ENCODE measurements at regions not wholly inside any gene's neighbourhood (a gene's known extent, or its start where the extent isn't known, plus 50 kb on each side); places are given as distances from the start of the nearest gene placed in this dataset.

DNA sequence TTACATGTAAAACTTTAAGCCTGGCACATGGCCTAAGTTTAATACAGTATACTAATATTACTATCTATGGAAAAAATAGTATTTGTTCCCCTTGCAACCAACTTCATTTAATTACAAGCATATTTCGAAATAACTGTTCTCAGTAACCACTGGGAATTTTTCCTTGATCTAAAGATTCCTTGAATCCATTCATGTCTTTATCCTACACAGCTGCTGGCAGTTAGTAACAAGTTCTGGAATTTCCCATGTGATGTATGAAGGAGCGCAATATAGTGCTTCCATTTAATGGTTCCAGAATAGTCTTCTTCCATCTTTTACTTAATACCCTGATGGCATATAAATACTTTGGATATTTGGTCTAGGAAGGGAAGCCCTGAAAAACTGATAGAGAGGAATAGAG, 136.5 kb downstream of the AASDH start (continued):
- TF ChIP-seq TAF1 (IDR thresholded peaks at IDR 0.05; ENCODE audit: low read depth, low read length) (no peak), BRCA1 (IDR thresholded peaks at IDR 0.05; ENCODE audit: low read depth, low read length) (no peak), ZNF274 (IDR thresholded peaks at IDR 0.05; ENCODE audit: borderline replicate concordance, extremely low read depth, low read length) (no peak), PHF8 (conservative IDR thresholded peaks at IDR 0.05; ENCODE audit: low read depth, low read length) (no peak)
- TF ChIP-seq, protein P1, sequence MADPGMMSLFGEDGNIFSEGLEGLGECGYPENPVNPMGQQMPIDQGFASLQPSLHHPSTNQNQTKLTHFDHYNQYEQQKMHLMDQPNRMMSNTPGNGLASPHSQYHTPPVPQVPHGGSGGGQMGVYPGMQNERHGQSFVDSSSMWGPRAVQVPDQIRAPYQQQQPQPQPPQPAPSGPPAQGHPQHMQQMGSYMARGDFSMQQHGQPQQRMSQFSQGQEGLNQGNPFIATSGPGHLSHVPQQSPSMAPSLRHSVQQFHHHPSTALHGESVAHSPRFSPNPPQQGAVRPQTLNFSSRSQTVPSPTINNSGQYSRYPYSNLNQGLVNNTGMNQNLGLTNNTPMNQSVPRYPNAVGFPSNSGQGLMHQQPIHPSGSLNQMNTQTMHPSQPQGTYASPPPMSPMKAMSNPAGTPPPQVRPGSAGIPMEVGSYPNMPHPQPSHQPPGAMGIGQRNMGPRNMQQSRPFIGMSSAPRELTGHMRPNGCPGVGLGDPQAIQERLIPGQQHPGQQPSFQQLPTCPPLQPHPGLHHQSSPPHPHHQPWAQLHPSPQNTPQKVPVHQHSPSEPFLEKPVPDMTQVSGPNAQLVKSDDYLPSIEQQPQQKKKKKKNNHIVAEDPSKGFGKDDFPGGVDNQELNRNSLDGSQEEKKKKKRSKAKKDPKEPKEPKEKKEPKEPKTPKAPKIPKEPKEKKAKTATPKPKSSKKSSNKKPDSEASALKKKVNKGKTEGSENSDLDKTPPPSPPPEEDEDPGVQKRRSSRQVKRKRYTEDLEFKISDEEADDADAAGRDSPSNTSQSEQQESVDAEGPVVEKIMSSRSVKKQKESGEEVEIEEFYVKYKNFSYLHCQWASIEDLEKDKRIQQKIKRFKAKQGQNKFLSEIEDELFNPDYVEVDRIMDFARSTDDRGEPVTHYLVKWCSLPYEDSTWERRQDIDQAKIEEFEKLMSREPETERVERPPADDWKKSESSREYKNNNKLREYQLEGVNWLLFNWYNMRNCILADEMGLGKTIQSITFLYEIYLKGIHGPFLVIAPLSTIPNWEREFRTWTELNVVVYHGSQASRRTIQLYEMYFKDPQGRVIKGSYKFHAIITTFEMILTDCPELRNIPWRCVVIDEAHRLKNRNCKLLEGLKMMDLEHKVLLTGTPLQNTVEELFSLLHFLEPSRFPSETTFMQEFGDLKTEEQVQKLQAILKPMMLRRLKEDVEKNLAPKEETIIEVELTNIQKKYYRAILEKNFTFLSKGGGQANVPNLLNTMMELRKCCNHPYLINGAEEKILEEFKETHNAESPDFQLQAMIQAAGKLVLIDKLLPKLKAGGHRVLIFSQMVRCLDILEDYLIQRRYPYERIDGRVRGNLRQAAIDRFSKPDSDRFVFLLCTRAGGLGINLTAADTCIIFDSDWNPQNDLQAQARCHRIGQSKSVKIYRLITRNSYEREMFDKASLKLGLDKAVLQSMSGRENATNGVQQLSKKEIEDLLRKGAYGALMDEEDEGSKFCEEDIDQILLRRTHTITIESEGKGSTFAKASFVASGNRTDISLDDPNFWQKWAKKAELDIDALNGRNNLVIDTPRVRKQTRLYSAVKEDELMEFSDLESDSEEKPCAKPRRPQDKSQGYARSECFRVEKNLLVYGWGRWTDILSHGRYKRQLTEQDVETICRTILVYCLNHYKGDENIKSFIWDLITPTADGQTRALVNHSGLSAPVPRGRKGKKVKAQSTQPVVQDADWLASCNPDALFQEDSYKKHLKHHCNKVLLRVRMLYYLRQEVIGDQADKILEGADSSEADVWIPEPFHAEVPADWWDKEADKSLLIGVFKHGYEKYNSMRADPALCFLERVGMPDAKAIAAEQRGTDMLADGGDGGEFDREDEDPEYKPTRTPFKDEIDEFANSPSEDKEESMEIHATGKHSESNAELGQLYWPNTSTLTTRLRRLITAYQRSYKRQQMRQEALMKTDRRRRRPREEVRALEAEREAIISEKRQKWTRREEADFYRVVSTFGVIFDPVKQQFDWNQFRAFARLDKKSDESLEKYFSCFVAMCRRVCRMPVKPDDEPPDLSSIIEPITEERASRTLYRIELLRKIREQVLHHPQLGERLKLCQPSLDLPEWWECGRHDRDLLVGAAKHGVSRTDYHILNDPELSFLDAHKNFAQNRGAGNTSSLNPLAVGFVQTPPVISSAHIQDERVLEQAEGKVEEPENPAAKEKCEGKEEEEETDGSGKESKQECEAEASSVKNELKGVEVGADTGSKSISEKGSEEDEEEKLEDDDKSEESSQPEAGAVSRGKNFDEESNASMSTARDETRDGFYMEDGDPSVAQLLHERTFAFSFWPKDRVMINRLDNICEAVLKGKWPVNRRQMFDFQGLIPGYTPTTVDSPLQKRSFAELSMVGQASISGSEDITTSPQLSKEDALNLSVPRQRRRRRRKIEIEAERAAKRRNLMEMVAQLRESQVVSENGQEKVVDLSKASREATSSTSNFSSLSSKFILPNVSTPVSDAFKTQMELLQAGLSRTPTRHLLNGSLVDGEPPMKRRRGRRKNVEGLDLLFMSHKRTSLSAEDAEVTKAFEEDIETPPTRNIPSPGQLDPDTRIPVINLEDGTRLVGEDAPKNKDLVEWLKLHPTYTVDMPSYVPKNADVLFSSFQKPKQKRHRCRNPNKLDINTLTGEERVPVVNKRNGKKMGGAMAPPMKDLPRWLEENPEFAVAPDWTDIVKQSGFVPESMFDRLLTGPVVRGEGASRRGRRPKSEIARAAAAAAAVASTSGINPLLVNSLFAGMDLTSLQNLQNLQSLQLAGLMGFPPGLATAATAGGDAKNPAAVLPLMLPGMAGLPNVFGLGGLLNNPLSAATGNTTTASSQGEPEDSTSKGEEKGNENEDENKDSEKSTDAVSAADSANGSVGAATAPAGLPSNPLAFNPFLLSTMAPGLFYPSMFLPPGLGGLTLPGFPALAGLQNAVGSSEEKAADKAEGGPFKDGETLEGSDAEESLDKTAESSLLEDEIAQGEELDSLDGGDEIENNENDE (IDR thresholded peaks at IDR 0.05; ENCODE audit: insufficient replicate concordance, low read length), result no peak
